ENCODE measurements at regions not wholly inside any gene's neighbourhood (a gene's known extent, or its start where the extent isn't known, plus 50 kb on each side); places are given as distances from the start of the nearest gene placed in this dataset.

GRCh38 chr1:106944721-106945120 is 111.8 kb upstream of the PRMT6 start:
- H4K20me1 ChIP-seq (ENCODE audit: insufficient read depth, low read length) = no peaks in the 10 kb centered on the region

GRCh38 chr1:106952776-106953175 is 103.7 kb upstream of the PRMT6 start:
- Histone ChIP-seq H3K9me3 (ENCODE audit: insufficient read depth, low read length, severe bottlenecking) (no peaks in the 10 kb centered on the region), H3K4me1 (ENCODE audit: insufficient read depth, low read length) (no peaks in the 10 kb centered on the region), H3K79me2 (ENCODE audit: insufficient read depth, low read length) (no peaks in the 10 kb centered on the region), H3K9ac (ENCODE audit: low read depth, low read length) (no peak overlapping the region), H2AFZ (ENCODE audit: low read depth, low read length) (no peak overlapping the region), H3K4me2 (ENCODE audit: insufficient read depth, low read length) (no peak overlapping the region), H4K20me1 (ENCODE audit: insufficient read depth, low read length) (no peaks in the 10 kb centered on the region), H3K27me3 (ENCODE audit: insufficient read depth, low read length, poor library complexity) (peaks cover 8% of the 10 kb centered on the region), H3K36me3 (ENCODE audit: insufficient read depth, low read length) (no peaks in the 10 kb centered on the region), H3K27ac (ENCODE audit: low read length) (no peak overlapping the region), H3K4me3 (ENCODE audit: low read depth in 1 of 2, low read length in 2 of 2) (no peak overlapping the region)
- no peak for DNase-seq
- ATAC-seq (ENCODE audit: insufficient read depth, low read depth) = no peak
- TF ChIP-seq EZH2 (IDR thresholded peaks at IDR 0.05; ENCODE audit: borderline replicate concordance, low read depth, low read length, severe bottlenecking) (no peak), CTCF (IDR thresholded peaks at IDR 0.05; ENCODE audit: borderline replicate concordance, extremely low read depth, low read length, poor library complexity, severe bottlenecking) (no peak)

More at GRCh38 chr1:106944721-106945120, 111.8 kb upstream of the PRMT6 start:
- no peaks in the 10 kb centered on the region for H3K36me3 ChIP-seq (ENCODE audit: insufficient read depth, low read length)
- DNase-seq = no peak
- no peaks in the 10 kb centered on the region for H3K27me3 ChIP-seq (ENCODE audit: insufficient read depth, low read length, poor library complexity)
- H3K9ac ChIP-seq (ENCODE audit: low read depth, low read length) = no peak overlapping the region
- H3K4me1 ChIP-seq (ENCODE audit: insufficient read depth, low read length) = no peaks in the 10 kb centered on the region
- no peak overlapping the region for H3K27ac ChIP-seq (ENCODE audit: low read length)
- H2AFZ ChIP-seq (ENCODE audit: low read depth, low read length) = no peak overlapping the region
- H3K79me2 ChIP-seq (ENCODE audit: insufficient read depth, low read length) = no peaks in the 10 kb centered on the region
- no peak overlapping the region for H3K4me2 ChIP-seq (ENCODE audit: insufficient read depth, low read length)
- TF ChIP-seq CTCF (IDR thresholded peaks at IDR 0.05; ENCODE audit: borderline replicate concordance, extremely low read depth, low read length, poor library complexity, severe bottlenecking) = no peak
- no peaks in the 10 kb centered on the region for H3K9me3 ChIP-seq (ENCODE audit: insufficient read depth, low read length, severe bottlenecking)
- no peak overlapping the region for H3K4me3 ChIP-seq (ENCODE audit: low read depth in 1 of 2, low read length in 2 of 2)
- ATAC-seq (ENCODE audit: insufficient read depth, low read depth) = no peak

- no peak for TF ChIP-seq CTCF (IDR thresholded peaks at IDR 0.05; ENCODE audit: borderline replicate concordance, extremely low read depth, low read length, poor library complexity, severe bottlenecking)
- TF ChIP-seq EZH2 (IDR thresholded peaks at IDR 0.05; ENCODE audit: borderline replicate concordance, low read depth, low read length, severe bottlenecking) = no peak
- Histone ChIP-seq H4K20me1 (ENCODE audit: insufficient read depth, low read length) (no peaks in the 10 kb centered on the region), H3K9ac (ENCODE audit: low read depth, low read length) (no peak overlapping the region), H3K4me2 (ENCODE audit: insufficient read depth, low read length) (no peak overlapping the region), H3K4me3 (ENCODE audit: low read depth in 1 of 2, low read length in 2 of 2) (no peak overlapping the region), H2AFZ (ENCODE audit: low read depth, low read length) (no peak overlapping the region), H3K27ac (ENCODE audit: low read length) (no peak overlapping the region), H3K36me3 (ENCODE audit: insufficient read depth, low read length) (no peaks in the 10 kb centered on the region), H3K27me3 (ENCODE audit: insufficient read depth, low read length, poor library complexity) (peaks cover 8% of the 10 kb centered on the region), H3K9me3 (ENCODE audit: insufficient read depth, low read length, severe bottlenecking) (no peaks in the 10 kb centered on the region), H3K4me1 (ENCODE audit: insufficient read depth, low read length) (no peaks in the 10 kb centered on the region), H3K79me2 (ENCODE audit: insufficient read depth, low read length) (no peaks in the 10 kb centered on the region)
- DNase-seq (no peak), ATAC-seq (ENCODE audit: insufficient read depth, low read depth) (no peak)
Measured at GRCh38 chr1:106954661-106955229, 101.7 kb upstream of the PRMT6 start.

GRCh38 chr1:106956721-106957120 is 99.8 kb upstream of the PRMT6 start:
- no peak for ATAC-seq (ENCODE audit: insufficient read depth, low read depth)
- Histone ChIP-seq H3K9me3 (ENCODE audit: insufficient read depth, low read length, severe bottlenecking) (no peaks in the 10 kb centered on the region), H3K79me2 (ENCODE audit: insufficient read depth, low read length) (no peaks in the 10 kb centered on the region), H3K27me3 (ENCODE audit: insufficient read depth, low read length, poor library complexity) (peaks cover 8% of the 10 kb centered on the region), H4K20me1 (ENCODE audit: insufficient read depth, low read length) (no peaks in the 10 kb centered on the region), H2AFZ (ENCODE audit: low read depth, low read length) (no peak overlapping the region), H3K9ac (ENCODE audit: low read depth, low read length) (no peak overlapping the region), H3K4me2 (ENCODE audit: insufficient read depth, low read length) (no peak overlapping the region), H3K4me3 (ENCODE audit: low read depth in 1 of 2, low read length in 2 of 2) (no peak overlapping the region), H3K4me1 (ENCODE audit: insufficient read depth, low read length) (no peaks in the 10 kb centered on the region), H3K36me3 (ENCODE audit: insufficient read depth, low read length) (no peaks in the 10 kb centered on the region), H3K27ac (ENCODE audit: low read length) (no peak overlapping the region)
- no peak for TF ChIP-seq CTCF (IDR thresholded peaks at IDR 0.05; ENCODE audit: borderline replicate concordance, extremely low read depth, low read length, poor library complexity, severe bottlenecking)
- TF ChIP-seq EZH2 (IDR thresholded peaks at IDR 0.05; ENCODE audit: borderline replicate concordance, low read depth, low read length, severe bottlenecking) = no peak
- DNase-seq = no peak
